Left cardiac atrium (tissue), 4 donors: ENCODE measurements at regions not wholly inside any gene's neighbourhood (a gene's known extent, or its start where the extent isn't known, plus 50 kb on each side); places are given as distances from the start of the nearest gene placed in this dataset.

Experiments
- ATAC-seq, 2 donors: fragments of 200-7000 bp; cut with Tn5 transposase; one replicate each; pipeline ENCODE4 v1.9.1; 2020; ENCODE audit warnings: mild to moderate bottlenecking in 2 of 2, moderate library complexity in 2 of 2
- DNase-seq: peaks from one replicate; pipeline ENCODE4 v3.0.0-alpha.2; 2020
- intact Hi-C, 2 donors: fragments of 100-400 bp; cut with DNase I; formaldehyde crosslinking; loops; one replicate each; pipeline versions ENCODE4 v1.14.1 to v1.15.1; 2022 to 2023
- donor health status: DM: no; HTN: yes; CAD: no.
- donor health status: DM: no; HTN: yes; CAD: no; lungs with severe emphysema.
- donor health status: DM: yes; HTN: yes; CAD: no.
- donor health status: Dilated cardiomyopathy.

DNA sequence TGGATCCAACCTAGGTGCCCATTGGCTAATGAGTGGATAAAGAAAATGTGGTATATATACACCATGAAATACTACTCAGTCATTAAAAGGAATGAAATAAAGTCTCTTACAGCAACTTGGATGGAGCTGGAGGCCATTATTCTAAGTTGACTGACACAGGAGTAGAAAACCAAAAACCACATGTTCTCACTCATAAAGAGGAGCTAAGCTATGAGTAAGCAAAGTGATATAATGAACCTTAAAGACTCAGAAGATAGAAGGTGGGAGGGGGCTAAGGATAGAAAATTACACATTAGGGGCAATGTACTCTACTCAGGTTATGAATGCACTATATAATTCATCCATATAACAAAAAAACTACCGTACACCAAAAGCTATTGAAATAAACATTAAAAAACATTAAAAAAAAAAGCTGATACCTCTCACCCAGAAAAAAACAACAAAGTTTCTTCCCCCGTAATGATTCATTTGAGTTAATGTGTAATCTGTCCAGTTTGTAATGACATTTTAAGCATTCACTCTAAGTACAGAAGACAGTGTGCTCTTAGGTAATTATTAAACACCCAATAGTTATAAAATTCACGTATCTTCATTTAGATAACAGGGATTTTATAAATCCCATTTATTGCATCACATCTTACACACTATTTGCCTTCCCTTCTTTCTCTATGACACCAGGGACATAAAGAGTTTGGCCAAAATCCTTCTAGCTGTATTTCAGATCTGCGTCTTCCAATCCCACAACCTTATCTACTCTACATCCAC, 941.5 kb downstream of the CDH11 start:
- no peak for ATAC-seq
- intact Hi-C loops: no loop called here
- no peak for DNase-seq

DNA sequence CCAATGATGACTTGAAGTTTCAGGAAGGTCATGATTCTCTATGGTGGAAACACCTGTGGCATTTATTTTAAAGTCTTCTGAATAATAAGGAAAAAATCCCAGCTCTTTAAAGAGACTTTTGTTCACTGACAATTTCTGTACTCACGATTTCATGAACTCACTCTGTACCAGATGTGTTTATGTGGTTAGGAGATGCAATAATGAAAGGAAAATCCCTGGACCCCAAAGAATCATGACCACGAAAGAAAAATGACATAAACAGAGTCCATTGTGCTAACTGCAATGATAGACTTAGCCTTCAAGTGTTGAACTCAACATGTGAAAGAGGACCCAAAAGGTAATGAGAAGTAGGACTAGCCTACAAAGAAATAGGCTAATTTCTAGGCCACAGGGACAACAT, 947.5 kb downstream of the CDH11 start:
- ATAC-seq (no peak), DNase-seq (no peak)
- intact Hi-C loops: no loop called here

DNA sequence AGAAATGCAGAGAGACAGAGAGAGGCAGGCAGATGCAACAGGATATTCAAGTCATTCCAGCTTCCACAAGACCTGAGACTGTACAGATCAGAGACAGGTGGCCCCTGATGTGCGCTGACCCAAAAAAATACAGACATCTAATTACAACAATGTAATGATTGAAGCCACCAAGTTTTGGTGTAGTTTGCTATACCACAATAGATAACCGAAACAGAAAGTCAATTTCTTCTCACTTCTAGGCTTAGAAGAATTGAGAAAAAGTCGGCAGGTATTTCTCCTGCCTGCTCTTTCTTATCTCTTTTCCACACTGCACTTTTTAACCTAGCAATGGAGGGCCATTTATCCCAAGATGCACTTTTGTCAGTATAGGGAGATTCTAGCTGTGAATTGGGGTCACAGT, 949.2 kb downstream of the CDH11 start:
- intact Hi-C loops: no loop called here
- ATAC-seq: no peak
- no peak for DNase-seq

DNA sequence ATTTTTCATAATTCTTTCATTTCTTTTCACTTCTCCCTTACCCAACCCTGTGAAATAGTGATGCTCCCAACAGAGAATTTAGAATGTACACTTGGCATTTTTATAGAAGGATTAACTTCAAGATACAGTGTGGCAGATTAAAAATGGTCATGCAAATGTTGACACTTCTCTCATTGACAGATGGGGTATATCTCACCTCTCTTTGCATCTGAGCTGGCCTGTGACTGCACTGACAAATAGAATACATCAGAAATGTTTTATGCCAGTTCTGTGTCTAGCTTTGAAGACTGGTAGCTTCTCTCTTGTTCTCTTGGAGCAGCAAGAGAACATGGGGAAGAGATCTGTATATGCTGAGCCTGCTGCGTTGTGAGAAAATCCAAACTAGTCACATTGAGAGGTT, 949.6 kb downstream of the CDH11 start:
- intact Hi-C loops: no loop called here
- ATAC-seq: no peak
- DNase-seq: no peak

DNA sequence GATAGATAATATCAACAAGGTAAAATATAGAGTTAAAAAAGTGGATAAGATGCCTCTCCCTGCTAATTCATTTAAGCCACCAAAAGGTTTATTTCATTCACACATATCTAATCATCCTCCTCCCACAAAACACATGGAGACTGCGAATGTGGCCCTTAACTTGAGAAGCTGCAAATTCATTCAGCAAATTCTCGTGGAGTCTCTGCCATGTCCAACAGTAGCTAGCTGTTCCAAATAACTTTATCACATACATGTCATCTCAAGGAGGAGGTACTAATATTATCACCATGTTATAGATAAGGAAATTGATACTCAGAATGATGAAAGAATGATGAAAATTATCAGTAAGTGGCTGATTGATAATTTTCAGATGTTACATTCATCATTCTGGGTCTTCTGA, 950.2 kb downstream of the CDH11 start:
- no peak for DNase-seq
- ATAC-seq: no peak
- intact Hi-C loops: no loop called here

DNA sequence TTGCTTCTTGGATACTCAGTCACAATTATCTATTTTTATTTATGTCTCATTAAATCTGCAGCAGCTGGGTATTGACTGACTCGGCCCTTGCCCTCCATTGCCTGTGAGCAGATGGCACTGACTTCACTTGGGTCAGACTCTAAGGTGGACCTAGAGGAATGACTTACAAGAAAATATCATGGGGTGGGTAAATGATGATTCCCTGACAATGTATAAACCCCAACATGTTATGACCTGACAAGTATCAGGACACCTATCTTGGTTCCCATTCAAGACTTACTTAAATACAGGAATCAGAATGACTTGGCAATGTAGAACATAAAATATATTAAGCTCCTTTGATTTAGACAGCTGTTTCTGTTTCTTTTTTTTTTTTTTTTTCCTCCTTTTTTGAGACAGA, 953.5 kb downstream of the CDH11 start:
- intact Hi-C loops: no loop called here
- no peak for DNase-seq
- ATAC-seq: no peak

DNA sequence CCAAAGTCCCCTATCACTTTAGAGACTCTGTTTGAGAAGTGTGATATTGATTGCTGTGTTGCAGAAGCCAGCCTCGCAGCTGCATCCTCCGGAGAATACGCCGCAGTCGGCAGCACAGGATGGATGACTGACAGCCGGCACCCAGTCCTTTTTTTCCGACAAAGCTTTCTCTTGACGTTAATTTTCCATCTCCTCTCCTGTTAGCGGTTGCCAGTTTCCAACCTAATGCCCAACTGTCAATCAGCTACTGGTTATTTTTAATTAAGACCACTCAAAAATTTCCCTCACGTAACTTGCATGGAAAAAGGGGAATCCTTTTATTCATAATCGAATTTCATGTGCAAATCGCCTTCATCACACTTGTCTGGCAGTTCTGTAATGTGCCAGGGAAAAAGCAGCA, 953.9 kb downstream of the CDH11 start:
- DNase-seq (no peak), ATAC-seq (no peak)
- intact Hi-C loops: no loop called here

DNA sequence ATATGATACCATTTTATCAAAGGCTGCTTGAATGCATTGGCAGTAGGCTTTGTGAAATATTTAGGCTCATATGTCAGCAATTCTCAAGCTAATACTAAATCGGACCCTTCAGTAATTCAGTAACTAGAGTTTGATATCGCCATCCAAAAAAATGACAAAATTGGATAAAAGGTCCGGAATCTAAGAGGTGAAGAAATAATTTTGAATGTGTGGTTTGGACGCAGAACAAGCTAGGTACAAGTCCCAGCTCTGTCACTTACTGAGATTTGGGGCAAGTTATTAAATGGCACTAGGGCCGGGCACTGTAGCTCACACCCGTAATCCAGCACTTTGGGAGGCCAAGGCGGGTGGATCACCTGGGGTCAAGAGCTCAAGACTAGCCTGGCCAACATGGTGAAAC, 956.5 kb downstream of the CDH11 start:
- DNase-seq (no peak), ATAC-seq (no peak)
- intact Hi-C loops: no loop called here

DNA sequence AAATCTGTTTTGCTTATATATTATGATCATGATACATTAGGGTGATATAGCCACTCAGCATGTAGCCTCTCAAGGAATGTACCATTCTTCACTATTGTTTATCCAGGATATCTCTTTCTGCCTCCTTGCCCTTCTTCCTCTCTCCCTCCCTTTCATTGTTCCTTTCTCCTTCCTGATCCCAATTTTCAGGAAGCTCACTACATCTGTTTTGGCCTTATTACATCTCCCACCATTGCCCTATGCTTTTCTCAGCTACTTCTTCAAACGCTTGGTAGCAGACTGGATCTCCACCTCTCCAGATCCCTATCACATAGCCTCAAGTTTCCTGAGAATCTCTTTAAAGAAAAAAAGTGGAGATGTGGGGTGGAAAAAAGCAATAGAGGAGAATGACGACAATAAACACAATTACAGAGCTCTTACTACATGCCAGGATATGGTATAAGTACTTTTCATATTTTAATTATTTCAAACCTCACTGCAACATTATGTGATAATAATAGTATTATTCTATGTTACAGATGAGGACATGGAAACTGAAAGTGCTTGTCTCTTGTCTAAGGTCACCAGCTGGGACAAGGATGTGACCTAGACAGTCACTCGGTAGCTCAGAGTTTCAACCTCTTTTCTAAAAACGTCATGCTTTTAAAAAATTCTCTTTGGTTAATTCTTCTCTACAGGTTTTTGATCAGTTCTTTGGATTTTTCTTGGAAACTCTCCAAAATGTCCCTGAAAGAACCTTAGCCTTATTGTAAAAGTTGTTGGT, 959.1 kb downstream of the CDH11 start:
- intact Hi-C loops: no loop called here
- DNase-seq: no peak
- no peak for ATAC-seq

DNA sequence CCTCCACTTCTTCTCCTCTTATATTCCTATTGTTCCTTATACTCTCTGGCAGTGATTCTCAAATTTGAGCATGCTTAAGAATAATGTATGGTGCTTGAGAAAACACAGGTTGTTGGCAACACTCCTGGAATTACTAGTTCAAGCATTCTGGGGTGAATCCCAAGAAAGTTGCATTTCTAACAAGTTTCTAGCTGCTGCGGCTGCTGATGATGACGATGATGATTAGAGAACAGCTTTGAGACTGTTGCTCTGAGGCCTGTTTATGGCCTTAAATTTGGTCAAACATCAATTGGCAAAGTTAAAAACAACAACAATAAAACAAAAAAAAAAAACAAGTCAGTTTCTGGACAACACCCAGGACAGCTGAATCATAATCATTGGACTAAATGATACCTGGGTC, 961.9 kb downstream of the CDH11 start:
- intact Hi-C loops: no loop called here
- no peak for ATAC-seq
- DNase-seq: no peak

DNA sequence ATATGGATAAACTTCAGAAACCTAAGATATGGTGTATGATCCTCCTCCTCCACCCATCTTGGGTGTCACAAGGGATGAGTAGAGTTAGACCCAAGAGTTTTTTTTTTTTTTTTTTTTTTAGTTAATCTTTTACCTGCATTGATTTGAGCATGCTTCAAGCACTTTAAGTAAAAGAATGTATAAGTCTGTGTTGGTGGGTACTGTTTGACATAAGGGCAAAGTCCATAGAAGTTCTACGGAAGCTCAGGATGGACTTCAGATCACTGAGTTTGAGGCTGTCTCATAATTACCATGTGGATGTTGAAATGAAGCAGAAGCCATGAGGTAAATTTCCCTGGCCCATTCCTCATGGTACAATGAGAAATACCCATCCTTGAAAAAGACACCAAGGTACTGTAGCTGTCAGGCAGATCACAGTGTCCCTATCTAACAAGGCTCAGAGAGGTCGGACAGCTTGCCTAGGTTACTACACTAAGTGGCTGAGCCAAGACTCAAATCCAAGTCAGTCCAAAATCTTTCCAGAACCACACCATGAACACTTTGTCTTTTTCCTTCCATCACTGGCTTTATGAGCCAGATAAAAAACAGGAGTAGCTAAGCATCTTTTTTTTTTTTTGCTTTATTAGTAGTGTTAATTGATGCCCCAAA, 962.8 kb downstream of the CDH11 start:
- no peak for ATAC-seq

DNA sequence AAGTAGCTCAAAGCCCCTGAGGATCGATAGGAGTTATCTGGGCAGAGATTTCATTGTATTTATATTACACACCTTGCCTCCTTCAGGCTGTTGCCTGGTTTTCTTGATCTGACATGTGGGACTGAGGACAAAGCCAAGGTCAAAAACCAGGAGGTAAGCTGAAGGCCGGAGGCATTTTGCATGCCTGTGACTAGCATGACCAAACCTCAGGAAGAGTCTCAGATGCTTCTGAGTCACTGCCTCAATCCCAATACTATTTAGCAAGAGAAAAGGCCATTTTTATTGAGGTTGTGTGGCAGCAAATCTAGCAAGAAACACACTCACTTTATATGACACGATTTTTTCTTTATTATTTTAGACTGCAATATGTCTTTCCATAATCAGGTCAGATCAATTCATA, 968.1 kb downstream of the CDH11 start:
- ATAC-seq: no peak
- DNase-seq: no peak
- intact Hi-C loops: no loop called here

More for the DNA sequence above, 962.8 kb downstream of the CDH11 start:
- no peak for DNase-seq
- intact Hi-C loops: no loop called here

DNA sequence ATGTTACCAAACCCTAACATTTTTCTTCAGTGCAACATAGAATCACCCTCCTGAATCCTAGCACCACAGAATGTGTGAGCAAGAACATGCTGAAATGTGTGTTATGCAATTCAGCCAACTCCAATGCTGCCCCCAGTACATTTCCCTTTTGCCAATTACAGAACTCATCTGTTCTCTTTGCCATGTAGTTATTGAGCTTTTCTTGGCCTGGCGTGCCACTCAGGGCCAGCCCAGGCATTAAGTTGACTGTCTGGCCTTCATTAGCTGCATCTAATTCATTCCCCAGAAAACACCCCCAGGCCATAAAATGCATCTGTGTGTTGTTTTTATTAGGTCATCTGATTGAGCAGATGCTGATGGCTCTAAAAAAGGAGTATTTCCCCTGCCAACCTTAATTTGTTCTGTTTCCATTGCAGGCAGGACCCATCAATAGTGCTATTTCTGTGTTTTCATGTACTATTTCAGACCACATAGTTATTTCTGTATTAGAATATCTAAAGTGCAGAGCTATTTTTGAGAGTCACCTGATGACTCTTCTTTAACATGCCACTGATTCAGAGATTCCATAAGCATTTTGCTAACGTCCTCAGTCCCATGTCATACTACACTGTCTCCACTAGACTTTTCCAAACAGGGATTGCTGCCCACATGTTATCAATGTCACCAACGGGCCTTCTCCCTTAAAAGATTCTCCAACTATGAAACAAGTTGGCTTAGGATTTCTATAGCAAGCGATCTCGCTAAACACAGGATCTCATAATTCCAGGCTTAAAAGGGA, 969.7 kb downstream of the CDH11 start:
- DNase-seq (no peak), ATAC-seq (no peak)
- intact Hi-C loops: no loop called here

DNA sequence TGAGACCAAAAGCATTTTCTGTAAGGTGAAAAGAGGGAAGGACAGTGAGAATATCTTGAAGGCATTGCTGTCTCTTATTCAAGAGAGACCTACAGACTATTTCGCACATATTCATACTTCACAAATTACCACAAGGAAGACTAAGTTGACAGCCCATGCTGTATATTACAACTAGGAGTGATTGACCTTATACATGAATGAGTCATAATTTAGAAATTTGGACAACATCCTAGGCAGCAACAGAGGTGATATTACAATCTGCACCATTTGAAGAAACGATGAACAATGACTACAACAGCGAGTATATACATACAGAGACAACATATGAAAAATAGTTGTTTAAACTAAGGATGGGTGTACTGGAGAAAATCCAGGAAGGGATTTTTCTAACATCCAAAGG, 971.7 kb downstream of the CDH11 start:
- ATAC-seq (no peak), DNase-seq (no peak)
- intact Hi-C loops: no loop called here

DNA sequence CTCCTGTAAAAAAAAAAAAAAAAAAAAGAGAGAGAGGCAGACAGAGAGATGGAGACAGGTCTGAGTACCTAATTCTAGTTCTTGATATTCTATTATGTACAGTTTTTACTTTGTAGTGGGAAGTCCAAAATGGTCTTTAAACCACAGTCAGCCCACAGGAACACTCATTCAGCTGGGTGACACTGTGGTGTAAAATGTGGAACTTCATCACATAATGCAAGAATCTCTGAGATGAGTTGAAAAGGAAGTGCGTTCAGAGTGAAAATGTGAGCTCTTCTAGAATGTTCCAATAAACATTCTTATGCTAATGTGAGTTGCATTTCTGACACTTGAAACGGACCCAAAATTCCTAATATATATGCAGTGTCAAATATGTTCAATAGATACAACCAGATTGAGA, 972.1 kb downstream of the CDH11 start:
- DNase-seq: no peak

DNA sequence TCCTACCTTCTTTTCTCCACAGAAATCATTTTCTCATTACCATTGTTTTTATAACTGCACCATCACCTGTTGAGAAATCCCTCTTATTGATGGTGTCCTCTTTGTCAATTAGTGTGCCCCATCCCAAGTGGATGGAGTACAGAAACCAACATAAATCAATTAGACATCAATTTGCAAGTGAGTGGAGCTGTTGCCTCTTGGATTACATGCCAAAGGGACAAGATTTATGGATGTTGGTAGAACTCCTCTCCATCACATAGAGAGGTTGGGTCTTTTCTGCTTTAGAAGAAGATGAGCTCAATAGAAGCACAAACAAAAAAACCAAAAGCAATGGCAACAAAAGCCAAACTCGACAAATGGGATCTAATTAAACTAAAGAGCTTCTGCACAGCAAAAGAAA, 973.5 kb downstream of the CDH11 start:
- intact Hi-C loops: no loop called here
- ATAC-seq (no peak), DNase-seq (no peak)

More for the DNA sequence above, 972.1 kb downstream of the CDH11 start:
- ATAC-seq: no peak
- intact Hi-C loops: no loop called here

DNA sequence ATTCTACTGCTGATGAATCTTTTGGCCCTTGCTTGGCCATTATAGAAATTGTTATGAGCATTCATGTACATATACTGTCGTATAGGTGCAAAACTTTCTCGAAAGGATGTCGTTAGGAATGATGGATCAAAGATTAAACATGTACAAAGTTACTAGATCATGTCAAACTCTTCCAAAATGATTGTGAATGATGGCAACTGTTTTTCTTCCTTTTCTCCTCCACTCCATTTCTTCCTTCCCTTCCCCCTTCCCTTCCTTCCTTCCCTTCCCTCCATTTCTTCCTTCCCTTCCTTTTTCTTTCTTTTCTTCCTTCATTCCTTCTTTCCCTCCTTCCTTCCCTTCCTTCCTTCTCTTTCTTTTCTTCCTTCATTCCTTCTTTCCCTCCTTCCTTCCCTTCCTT, 973.9 kb downstream of the CDH11 start:
- intact Hi-C loops: no loop called here
- no peak for ATAC-seq

DNA sequence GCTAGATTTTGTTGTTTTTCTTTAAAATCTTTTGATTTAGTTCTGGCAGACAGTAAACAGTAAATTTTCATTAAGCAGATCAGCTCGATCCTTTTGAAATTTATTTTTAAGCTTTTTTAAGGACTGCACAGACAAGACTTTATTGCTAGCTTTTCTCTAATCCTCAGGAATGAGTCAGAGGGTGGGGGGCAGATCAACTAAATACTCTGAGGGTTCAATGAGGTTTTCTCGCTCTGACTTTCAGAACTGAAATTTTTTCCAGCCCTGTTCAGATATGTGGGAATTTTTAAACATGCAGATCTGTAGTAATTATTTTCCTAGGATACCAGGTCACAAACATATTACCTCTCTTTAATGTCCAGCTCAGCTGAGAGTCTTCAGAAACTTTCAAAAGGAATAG, 977.2 kb downstream of the CDH11 start:
- intact Hi-C loops: no loop called here
- DNase-seq (no peak), ATAC-seq (no peak)

More for the DNA sequence above, 973.9 kb downstream of the CDH11 start:
- no peak for DNase-seq

DNA sequence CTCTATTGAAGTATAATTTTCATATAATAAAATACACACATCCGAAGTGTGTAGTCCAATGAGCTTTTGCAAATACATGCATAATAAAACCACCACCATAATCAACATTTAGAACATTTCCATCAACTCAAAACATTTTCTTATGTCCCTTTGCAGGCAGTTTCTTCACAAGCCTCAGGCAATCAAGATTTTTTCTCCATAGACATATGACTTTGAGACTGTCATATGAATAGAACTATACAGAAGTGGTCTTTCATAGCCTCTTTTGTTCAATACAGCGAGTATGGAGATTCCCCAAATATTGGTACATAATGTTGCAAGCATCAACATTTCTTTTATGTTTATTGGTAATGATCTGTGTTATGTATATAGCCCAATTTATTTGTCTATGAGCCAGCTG, 983.2 kb downstream of the CDH11 start:
- no peak for ATAC-seq
- intact Hi-C loops: no loop called here
- no peak for DNase-seq

DNA sequence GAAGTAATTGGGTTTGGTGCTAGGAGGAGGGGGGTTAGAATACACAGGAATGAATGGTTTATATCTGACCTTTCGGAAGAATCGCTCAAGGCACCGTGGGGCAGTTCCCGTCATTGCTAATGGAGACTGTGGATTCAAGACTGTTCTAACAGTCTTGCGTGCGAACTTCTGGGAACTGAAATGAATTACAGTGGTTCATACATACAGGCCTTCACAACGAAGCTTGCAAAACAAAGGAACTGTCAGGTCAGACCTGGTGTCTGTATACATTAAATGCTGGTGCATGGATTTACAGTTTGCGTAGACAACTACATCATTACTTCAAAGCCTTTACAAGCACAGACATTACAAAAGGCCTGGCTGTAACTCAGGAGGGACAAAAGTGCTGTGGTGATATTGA, 983.9 kb downstream of the CDH11 start:
- intact Hi-C loops: no loop called here
- DNase-seq: no peak

More for the DNA sequence above, 983.9 kb downstream of the CDH11 start:
- ATAC-seq: no peak
